HEK293 (cell line): ENCODE measurements at regions not wholly inside any gene's neighbourhood (a gene's known extent, or its start where the extent isn't known, plus 50 kb on each side); places are given as distances from the start of the nearest gene placed in this dataset.

Experiments used
- ZNF146 ChIP-seq: fragments of 450-650 bp; formaldehyde crosslinking; IDR thresholded peaks from 2 replicates; pipeline ENCODE4 v1.5.1; 2016; ENCODE audit warnings: missing biosample characterization, missing genetic modification characterization
- ZNF416 ChIP-seq: fragments of 450-650 bp; formaldehyde crosslinking; IDR thresholded peaks from 2 replicates; pipeline ENCODE4 v1.5.1; 2016; ENCODE audit warnings: missing biosample characterization, missing genetic modification characterization

- TF ChIP-seq ZNF146 (tag by site-specific recombination) (no peak), ZNF416 (no peak)
These were observed 448.1 kb upstream of the B3GALT2 start for GRCh38 chr1:193634470-193634869.
